SK-N-SH (cell line): ENCODE measurements at regions not wholly inside any gene's neighbourhood (a gene's known extent, or its start where the extent isn't known, plus 50 kb on each side); places are given as distances from the start of the nearest gene placed in this dataset.

Experiments
- CTCF ChIA-PET: fragments of 300-600, 350-600 bp; formaldehyde crosslinking; extraction: SDS; loops from one replicate; lab custom pipeline; 2021; lab: Yijun Ruan, JAX
- POLR2A ChIA-PET: fragments of 350-600 bp; sonication (Branson Sonifier 250); formaldehyde crosslinking; extraction: SDS; loops from one replicate; lab custom pipeline; 2020; ENCODE audit warnings: antibody characterized with exemption, inconsistent platforms; lab: Yijun Ruan, JAX
- DNase-seq: peaks from one replicate; pipeline ENCODE4 v3.0.0; 2012
- H2AFZ ChIP-seq: fragments of 200-600 bp; sonication (generic); 2 replicates; pipeline ENCODE4 v1.8.1; 2016; ENCODE audit warnings: antibody characterized with exemption, mild to moderate bottlenecking, low read depth
- H3F3A ChIP-seq: fragments of 200-600 bp; sonication (generic); replicated peaks from 2 replicates; pipeline ENCODE3; 2016; ENCODE audit warnings: antibody characterized with exemption, mild to moderate bottlenecking; ENCODE audit not compliant: insufficient read depth
- H3K27ac ChIP-seq, 2 experiments: fragments of 200-500 bp in 1 of 2; fragments of 200-600 bp in 1 of 2; sonication (Bioruptor generic) in 1 of 2; sonication (generic), shearing (Covaris generic) in 1 of 2; 2 replicates each; pipeline versions ENCODE4 v1.5.1 to v1.6.1; 2014 to 2016; ENCODE audit warnings: low read depth in 2 of 2, inconsistent platforms in 1 of 2, low read length in 1 of 2, mild to moderate bottlenecking in 1 of 2, mixed read lengths in 1 of 2
- H3K27me3 ChIP-seq: fragments of 200-600 bp; sonication (generic), shearing (Covaris generic); 2 replicates; pipeline ENCODE4 v1.6.1; 2016; ENCODE audit warnings: mixed run types; ENCODE audit not compliant: insufficient read depth
- H3K36me3 ChIP-seq, 2 experiments: fragments of 200-500 bp in 1 of 2; fragments of 200-600 bp in 1 of 2; sonication (Bioruptor generic) in 1 of 2; sonication (generic) in 1 of 2; replicated peaks in 1 of 2; 2 replicates each; pipeline versions ENCODE3 to v1.5.1; 2014 to 2016; ENCODE audit warnings: low read length in 1 of 2, mild to moderate bottlenecking in 1 of 2; ENCODE audit not compliant: insufficient read depth in 2 of 2, control insufficient read depth in 1 of 2
- H3K4me1 ChIP-seq, 2 experiments: fragments of 200-500 bp in 1 of 2; fragments of 200-600 bp in 1 of 2; sonication (Bioruptor generic) in 1 of 2; sonication (generic), shearing (Covaris generic) in 1 of 2; 2 replicates each; pipeline versions ENCODE4 v1.5.1 to v1.6.1; 2014 to 2016; ENCODE audit warnings: low read depth in 1 of 2, low read length in 1 of 2, mixed run types in 1 of 2; ENCODE audit not compliant: insufficient read depth in 2 of 2, control insufficient read depth in 1 of 2
- H3K4me2 ChIP-seq: fragments of 200-600 bp; sonication (generic), shearing (Covaris generic); 2 replicates; pipeline ENCODE4 v1.6.1; 2017; ENCODE audit warnings: mixed run types
- H3K4me3 ChIP-seq, 2 experiments: fragments of 200-500 bp in 1 of 2; fragments of 200-600 bp in 1 of 2; sonication (Bioruptor generic) in 1 of 2; sonication (generic), shearing (Covaris generic) in 1 of 2; 2 replicates each; pipeline versions ENCODE4 v1.5.1 to v1.8.1; 2014 to 2016; ENCODE audit warnings: low read depth in 2 of 2, inconsistent platforms in 1 of 2, low read length in 1 of 2, mild to moderate bottlenecking in 1 of 2, mixed read lengths in 1 of 2, moderate library complexity in 1 of 2
- H3K79me2 ChIP-seq: fragments of 200-600 bp; sonication (generic); 2 replicates; pipeline ENCODE4 v1.8.1; 2017; ENCODE audit warnings: mild to moderate bottlenecking; ENCODE audit not compliant: insufficient read depth
- H3K9ac ChIP-seq: fragments of 200-600 bp; sonication (generic); 2 replicates; pipeline ENCODE4 v1.6.1; 2017; ENCODE audit warnings: mixed run types
- H3K9me2 ChIP-seq: fragments of 200-600 bp; sonication (generic); 2 replicates; pipeline ENCODE4 v1.6.1; 2017; ENCODE audit warnings: mixed run types
- H3K9me3 ChIP-seq: fragments of 200-600 bp; sonication (generic); 2 replicates; pipeline ENCODE4 v1.6.1; 2017; ENCODE audit warnings: mixed run types, mild to moderate bottlenecking, moderate library complexity
- H4K20me1 ChIP-seq: fragments of 200-600 bp; sonication (generic); 2 replicates; pipeline ENCODE4 v1.6.1; 2017; ENCODE audit warnings: mild to moderate bottlenecking, mixed run types; ENCODE audit not compliant: insufficient read depth
- FOXJ3 ChIP-seq: sonication (generic); formaldehyde crosslinking; IDR thresholded peaks from 2 replicates; pipeline ENCODE4 v1.5.1; 2020; ENCODE audit warnings: mild to moderate bottlenecking, missing genetic modification reagents
- FOXM1 ChIP-seq: IDR thresholded peaks from 2 replicates; pipeline ENCODE4 v1.4.0; 2012; ENCODE audit warnings: low read depth, mild to moderate bottlenecking
- GABPA ChIP-seq: IDR thresholded peaks from 2 replicates; pipeline ENCODE4 v1.4.0; 2012; ENCODE audit warnings: low read depth, mild to moderate bottlenecking
- GATA2 ChIP-seq: sonication (generic); formaldehyde crosslinking; IDR thresholded peaks from 2 replicates; pipeline ENCODE4 v1.5.0; 2020; ENCODE audit warnings: mild to moderate bottlenecking, missing genetic modification reagents
- MEF2A ChIP-seq: IDR thresholded peaks from 2 replicates; pipeline ENCODE4 v1.4.0; 2012; ENCODE audit warnings: low read depth, borderline replicate concordance
- MXI1 ChIP-seq: IDR thresholded peaks from 2 replicates; pipeline ENCODE4 v1.6.1; 2012; ENCODE audit warnings: mild to moderate bottlenecking, low read depth, low read length, improper control_type of control experiment
- POLR2AphosphoS5 ChIP-seq: IDR thresholded peaks from 2 replicates; pipeline ENCODE4 v1.6.1; 2012; ENCODE audit warnings: low read depth, low read length
- RAD21 ChIP-seq: IDR thresholded peaks from 2 replicates; pipeline ENCODE4 v1.6.1; 2012; ENCODE audit warnings: mild to moderate bottlenecking, low read length
- RFX5 ChIP-seq: IDR thresholded peaks from 2 replicates; pipeline ENCODE4 v1.6.1; 2012; ENCODE audit warnings: mild to moderate bottlenecking, improper control_type of control experiment, low read length
- SMC3 ChIP-seq: IDR thresholded peaks from 2 replicates; pipeline ENCODE4 v1.6.1; 2012; ENCODE audit warnings: low read depth, low read length, improper control_type of control experiment
- TAF1 ChIP-seq: IDR thresholded peaks from 2 replicates; pipeline ENCODE4 v1.6.1; 2012; ENCODE audit warnings: low read depth, mild to moderate bottlenecking, low read length, moderate library complexity, borderline replicate concordance
- TCF12 ChIP-seq: IDR thresholded peaks from 2 replicates; pipeline ENCODE4 v1.4.0; 2012
- WGBS: methylation state at CpG from one replicate; pipeline ENCODE4 v1.1.6; 2017; ENCODE audit warnings: low lambda C conversion rate; 5-methylcytosine and 5-hydroxymethylcytosine counted together

- Histone ChIP-seq H3K4me2 (no peak overlapping the region), H3F3A (no peaks in the 10 kb centered on the region), H3K27me3 (no peaks in the 10 kb centered on the region), H3K4me3 (no peak overlapping the region), H3K9me2 (no peaks in the 10 kb centered on the region), H3K9me3 (no peaks in the 10 kb centered on the region), H3K27ac (no peak overlapping the region), H3K36me3 (no peaks in the 10 kb centered on the region), H3K79me2 (no peaks in the 10 kb centered on the region), H3K9ac (no peak overlapping the region), H2AFZ (no peak overlapping the region), H4K20me1 (no peaks in the 10 kb centered on the region), H3K4me1 (no peaks in the 10 kb centered on the region)
- CTCF ChIA-PET: interaction anchor here (1.1 kb wide), 1 partner anchor 25 kb away, joined by 3 read pairs; no protein-coding TSS in a partner anchor
- DNase-seq: no peak
- POLR2A ChIA-PET: no interaction called here
- TF ChIP-seq TCF12: no peak
- WGBS: 0% methylated on average over 3 of the region's 3 CpGs
Measured at GRCh38 chr18:10318691-10318970, 135.8 kb upstream of the APCDD1 start.

GRCh38 chr18:10319026-10319425, 135.4 kb upstream of the APCDD1 start:
- H3K4me1 ChIP-seq: no peaks in the 10 kb centered on the region
- no peak overlapping the region for H2AFZ ChIP-seq
- H3K4me2 ChIP-seq: no peak overlapping the region
- no peaks in the 10 kb centered on the region for H3K9me3 ChIP-seq
- no peak overlapping the region for H3K4me3 ChIP-seq
- no peaks in the 10 kb centered on the region for H3K36me3 ChIP-seq
- H3K27me3 ChIP-seq: no peaks in the 10 kb centered on the region
- DNase-seq: no peak
- no peaks in the 10 kb centered on the region for H3K9me2 ChIP-seq
- TF ChIP-seq FOXM1: no peak
- TF ChIP-seq TAF1: no peak
- no peak for TF ChIP-seq GATA2 (CRISPR knock-in tag)
- TF ChIP-seq SMC3: no peak
- no peak for TF ChIP-seq FOXJ3 (CRISPR knock-in tag)
- no peak for TF ChIP-seq RAD21
- no peak for TF ChIP-seq RFX5
- TF ChIP-seq MXI1: no peak
- TF ChIP-seq, all 33 proteins: peak for 0
- Histone ChIP-seq H3K9ac (no peak overlapping the region), H4K20me1 (no peaks in the 10 kb centered on the region), H3K27ac (no peak overlapping the region), H3F3A (no peaks in the 10 kb centered on the region), H3K79me2 (no peaks in the 10 kb centered on the region)
- POLR2A ChIA-PET: no interaction called here
- 13% methylated on average over 2 of the region's 2 CpGs for WGBS
- CTCF ChIA-PET: no interaction called here

- no peak overlapping the region for H3K4me2 ChIP-seq
- H3K9ac ChIP-seq: no peak overlapping the region
- H3K27me3 ChIP-seq: no peaks in the 10 kb centered on the region
- no peak overlapping the region for H2AFZ ChIP-seq
- POLR2A ChIA-PET: no interaction called here
- H3K4me1 ChIP-seq: no peaks in the 10 kb centered on the region
- WGBS: 53% methylated on average over 8 of the region's 9 CpGs
- H3K4me3 ChIP-seq: no peak overlapping the region
- TF ChIP-seq MEF2A: no peak
- no peak for TF ChIP-seq GABPA
- no peak for TF ChIP-seq POLR2AphosphoS5
- DNase-seq: no peak
- no peak overlapping the region for H3K27ac ChIP-seq
- no peaks in the 10 kb centered on the region for H3F3A ChIP-seq
- CTCF ChIA-PET: no interaction called here
- H4K20me1 ChIP-seq: no peaks in the 10 kb centered on the region
- no peaks in the 10 kb centered on the region for H3K9me3 ChIP-seq
- H3K9me2 ChIP-seq: no peaks in the 10 kb centered on the region
- H3K36me3 ChIP-seq: no peaks in the 10 kb centered on the region
- H3K79me2 ChIP-seq: no peaks in the 10 kb centered on the region
Measured at GRCh38 chr18:10319914-10320600, 134.4 kb upstream of the APCDD1 start.
